ENCODE measurements at regions not wholly inside any gene's neighbourhood (a gene's known extent, or its start where the extent isn't known, plus 50 kb on each side); places are given as distances from the start of the nearest gene placed in this dataset.

- FAIRE-seq, result no peak
- H3K27me3 ChIP-seq (ENCODE audit: control insufficient read depth in 2 of 2, insufficient read depth in 2 of 2, low read length in 2 of 2), result no peaks in the 10 kb centered on the region
- H2AFZ ChIP-seq (ENCODE audit: low read depth, low read length), result no peak overlapping the region
- no peak overlapping the region for H3K4me3 ChIP-seq (replicated peaks in 1 of 3; ENCODE audit: insufficient read depth in 1 of 3, low read depth in 1 of 3, low read length in 3 of 3)
- H3K9me1 ChIP-seq (replicated peaks; ENCODE audit: control insufficient read depth, extremely low read depth, insufficient read depth, low read length), result no peaks in the 10 kb centered on the region
- H3K9me3 ChIP-seq (replicated peaks; ENCODE audit: control insufficient read depth, insufficient read depth, low read length), result no peaks in the 10 kb centered on the region
- DNase-seq (ENCODE audit: low read depth, low spot score), result no peak
- no peak overlapping the region for H3K27ac ChIP-seq (ENCODE audit: insufficient read depth, low read depth, low read length)
- TF ChIP-seq, protein P1, sequence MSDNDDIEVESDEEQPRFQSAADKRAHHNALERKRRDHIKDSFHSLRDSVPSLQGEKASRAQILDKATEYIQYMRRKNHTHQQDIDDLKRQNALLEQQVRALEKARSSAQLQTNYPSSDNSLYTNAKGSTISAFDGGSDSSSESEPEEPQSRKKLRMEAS (IDR thresholded peaks at IDR 0.05; ENCODE audit: insufficient read depth, insufficient read length), result no peak
- TF ChIP-seq EZH2 (IDR thresholded peaks at IDR 0.05; ENCODE audit: borderline replicate concordance, low read depth, low read length, severe bottlenecking), result no peak
- no peak for TF ChIP-seq GATA2 (IDR thresholded peaks at IDR 0.05; ENCODE audit: insufficient read depth, insufficient read length, low read depth, low read length)
- POLR2A ChIA-PET, result no interaction called here
- intact Hi-C loops (cut with micrococcal nuclease), result no loop called here
- dilution Hi-C loops (cut with MboI; ENCODE audit: extremely low pct_ligation_motif_present, low sequenced_read_pairs), result no loop called here
- H3K4me1 ChIP-seq (ENCODE audit: control insufficient read depth, extremely low read depth, insufficient read depth, low read length), result no peaks in the 10 kb centered on the region
- no peaks in the 10 kb centered on the region for H4K20me1 ChIP-seq (replicated peaks; ENCODE audit: control insufficient read depth, extremely low read depth, insufficient read depth, low read length)
- H3K36me3 ChIP-seq (ENCODE audit: control insufficient read depth in 2 of 2, extremely low read depth in 1 of 2, insufficient read depth in 2 of 2, low read length in 2 of 2), result no peaks in the 10 kb centered on the region
- H3K4me2 ChIP-seq (ENCODE audit: insufficient read depth, low read length), result no peak overlapping the region
- no peaks in the 10 kb centered on the region for H3K79me2 ChIP-seq (ENCODE audit: control insufficient read depth, insufficient read depth, low read length)
- no TSS peak for BruUV-seq (replicated peaks)
- CTCF ChIA-PET, result interaction anchor here (0.8 kb wide), 1 partner anchor 100 kb away, joined by 3 read pairs; no protein-coding TSS in a partner anchor
- H3K9ac ChIP-seq (replicated peaks; ENCODE audit: extremely low read depth, insufficient read depth, low read length), result no peak overlapping the region
Measured at GRCh38 chr2:150327564-150328489, 159.6 kb downstream of the RND3 start.

DNA sequence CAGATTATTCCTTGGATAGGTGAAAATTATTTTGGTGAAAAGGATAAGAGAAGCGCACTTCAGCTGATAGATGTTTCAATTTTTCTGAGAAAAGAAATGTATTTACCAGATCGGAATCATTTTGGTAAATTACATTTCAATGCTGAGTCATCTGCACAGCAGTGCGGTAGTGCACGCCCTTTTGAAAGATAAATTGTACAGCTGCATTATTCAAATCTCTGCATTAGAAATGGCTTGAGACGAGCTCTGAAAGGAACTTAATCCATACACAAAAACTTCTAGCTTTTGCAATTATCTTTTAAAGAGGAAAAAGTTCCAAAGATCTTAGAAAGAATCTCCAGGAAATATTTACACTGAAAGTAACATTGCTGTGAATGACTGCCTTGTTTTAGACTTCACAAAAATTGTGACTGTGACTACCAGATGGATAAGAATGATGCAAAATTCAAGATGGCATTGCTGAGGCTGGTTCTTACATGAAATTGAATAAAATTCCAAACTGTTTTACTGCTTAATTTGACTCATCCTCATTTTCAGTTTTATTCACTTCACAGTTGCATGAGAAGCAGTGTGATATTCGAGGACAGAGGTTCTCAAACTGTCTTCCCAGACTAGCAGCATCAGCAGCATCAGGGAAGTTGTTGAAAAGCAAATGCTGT lies 161.7 kb downstream of the RND3 start:
- DNase-seq (ENCODE audit: low read depth, low spot score) (no peak), FAIRE-seq (no peak)
- no peaks in the 10 kb centered on the region for H3K27me3 ChIP-seq (ENCODE audit: control insufficient read depth in 2 of 2, insufficient read depth in 2 of 2, low read length in 2 of 2)
- no peak overlapping the region for H3K4me2 ChIP-seq (ENCODE audit: insufficient read depth, low read length)
- dilution Hi-C loops (cut with MboI; ENCODE audit: extremely low pct_ligation_motif_present, low sequenced_read_pairs) (no loop called here), intact Hi-C loops (cut with micrococcal nuclease) (no loop called here)
- no peaks in the 10 kb centered on the region for H3K9me1 ChIP-seq (replicated peaks; ENCODE audit: control insufficient read depth, extremely low read depth, insufficient read depth, low read length)
- H3K9me3 ChIP-seq (replicated peaks; ENCODE audit: control insufficient read depth, insufficient read depth, low read length), result no peaks in the 10 kb centered on the region
- H3K79me2 ChIP-seq (ENCODE audit: control insufficient read depth, insufficient read depth, low read length), result no peaks in the 10 kb centered on the region
- no peak overlapping the region for H3K9ac ChIP-seq (replicated peaks; ENCODE audit: extremely low read depth, insufficient read depth, low read length)
- H4K20me1 ChIP-seq (replicated peaks; ENCODE audit: control insufficient read depth, extremely low read depth, insufficient read depth, low read length), result no peaks in the 10 kb centered on the region
- H2AFZ ChIP-seq (ENCODE audit: low read depth, low read length), result no peak overlapping the region
- TF ChIP-seq, protein P2, sequence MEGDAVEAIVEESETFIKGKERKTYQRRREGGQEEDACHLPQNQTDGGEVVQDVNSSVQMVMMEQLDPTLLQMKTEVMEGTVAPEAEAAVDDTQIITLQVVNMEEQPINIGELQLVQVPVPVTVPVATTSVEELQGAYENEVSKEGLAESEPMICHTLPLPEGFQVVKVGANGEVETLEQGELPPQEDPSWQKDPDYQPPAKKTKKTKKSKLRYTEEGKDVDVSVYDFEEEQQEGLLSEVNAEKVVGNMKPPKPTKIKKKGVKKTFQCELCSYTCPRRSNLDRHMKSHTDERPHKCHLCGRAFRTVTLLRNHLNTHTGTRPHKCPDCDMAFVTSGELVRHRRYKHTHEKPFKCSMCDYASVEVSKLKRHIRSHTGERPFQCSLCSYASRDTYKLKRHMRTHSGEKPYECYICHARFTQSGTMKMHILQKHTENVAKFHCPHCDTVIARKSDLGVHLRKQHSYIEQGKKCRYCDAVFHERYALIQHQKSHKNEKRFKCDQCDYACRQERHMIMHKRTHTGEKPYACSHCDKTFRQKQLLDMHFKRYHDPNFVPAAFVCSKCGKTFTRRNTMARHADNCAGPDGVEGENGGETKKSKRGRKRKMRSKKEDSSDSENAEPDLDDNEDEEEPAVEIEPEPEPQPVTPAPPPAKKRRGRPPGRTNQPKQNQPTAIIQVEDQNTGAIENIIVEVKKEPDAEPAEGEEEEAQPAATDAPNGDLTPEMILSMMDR (IDR thresholded peaks at IDR 0.05; ENCODE audit: extremely low read depth in 1 of 2, insufficient read depth in 1 of 2, low read depth in 1 of 2, low read length in 2 of 2), result no peak
- TF ChIP-seq EZH2 (IDR thresholded peaks at IDR 0.05; ENCODE audit: borderline replicate concordance, low read depth, low read length, severe bottlenecking), result no peak
- no peak for TF ChIP-seq MYC (IDR thresholded peaks at IDR 0.05; ENCODE audit: low read depth, low read length)
- TF ChIP-seq JUN (IDR thresholded peaks at IDR 0.05; ENCODE audit: borderline replicate concordance, insufficient read depth, insufficient read length, low read depth), result no peak
- no peak for TF ChIP-seq POLR2AphosphoS5 (IDR thresholded peaks at IDR 0.05; ENCODE audit: insufficient read depth, low read depth, low read length)
- no peak overlapping the region for H3K4me3 ChIP-seq (replicated peaks in 1 of 3; ENCODE audit: insufficient read depth in 1 of 3, low read depth in 1 of 3, low read length in 3 of 3)
- H3K36me3 ChIP-seq (ENCODE audit: control insufficient read depth in 2 of 2, extremely low read depth in 1 of 2, insufficient read depth in 2 of 2, low read length in 2 of 2), result no peaks in the 10 kb centered on the region
- ChIA-PET POLR2A (interaction anchor here (0.6 kb wide), 1 partner anchor 988 kb away, joined by 10 read pairs; no protein-coding TSS in a partner anchor), CTCF (no interaction called here)
- H3K27ac ChIP-seq (ENCODE audit: insufficient read depth, low read depth, low read length), result no peak overlapping the region
- no peaks in the 10 kb centered on the region for H3K4me1 ChIP-seq (ENCODE audit: control insufficient read depth, extremely low read depth, insufficient read depth, low read length)
- no TSS peak for BruUV-seq (replicated peaks)
